ENCODE measurements at regions not wholly inside any gene's neighbourhood (a gene's known extent, or its start where the extent isn't known, plus 50 kb on each side); places are given as distances from the start of the nearest gene placed in this dataset.
"Not testable (repeated sequence)": the region's sequence is repeated elsewhere in the genome, so short reads cannot be mapped to it uniquely, and the experiment has no call there.

GRCh38 chr7:13817230-13817629 lies 172.2 kb downstream of the ETV1 start:
- TF ChIP-seq CTCF (IDR thresholded peaks at IDR 0.05; ENCODE audit: insufficient read depth, low read length, poor library complexity, severe bottlenecking); EZH2phosphoT487 (conservative IDR thresholded peaks at IDR 0.05; ENCODE audit: low read length): not testable (repeated sequence)

All from SU-DHL-6 (cell line).